HG03159 (cell line): ENCODE measurements at regions not wholly inside any gene's neighbourhood (a gene's known extent, or its start where the extent isn't known, plus 50 kb on each side); places are given as distances from the start of the nearest gene placed in this dataset.

Experiments
- ATAC-seq: cut with Tn5 transposase; IDR thresholded peaks from one replicate; pipeline ENCODE4 v1.9.1; 2021; ENCODE audit warnings: mild to moderate bottlenecking, moderate library complexity; ENCODE audit not compliant: unreplicated experiment

DNA sequence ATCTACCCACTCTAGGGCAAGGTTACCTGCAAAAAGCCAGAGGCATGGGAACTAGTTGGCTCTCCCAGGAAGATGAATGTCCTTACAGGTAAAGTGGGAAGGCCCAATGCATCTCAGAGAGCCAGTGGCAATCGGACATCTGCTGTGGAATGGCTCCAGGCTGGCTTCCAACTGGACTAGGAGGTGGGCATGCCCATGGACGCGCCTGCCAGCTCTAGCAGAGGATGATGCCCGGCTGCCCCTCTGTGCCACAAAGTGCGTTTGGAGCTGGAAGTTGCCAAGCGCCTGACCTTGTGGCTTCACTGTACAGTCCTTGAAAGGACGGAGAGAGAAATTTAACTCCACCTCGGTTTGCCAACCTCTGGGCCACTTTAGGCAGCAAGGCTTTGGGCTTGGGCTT lies 84.4 kb downstream of the NR2F2 start:
- ATAC-seq: no peak

DNA sequence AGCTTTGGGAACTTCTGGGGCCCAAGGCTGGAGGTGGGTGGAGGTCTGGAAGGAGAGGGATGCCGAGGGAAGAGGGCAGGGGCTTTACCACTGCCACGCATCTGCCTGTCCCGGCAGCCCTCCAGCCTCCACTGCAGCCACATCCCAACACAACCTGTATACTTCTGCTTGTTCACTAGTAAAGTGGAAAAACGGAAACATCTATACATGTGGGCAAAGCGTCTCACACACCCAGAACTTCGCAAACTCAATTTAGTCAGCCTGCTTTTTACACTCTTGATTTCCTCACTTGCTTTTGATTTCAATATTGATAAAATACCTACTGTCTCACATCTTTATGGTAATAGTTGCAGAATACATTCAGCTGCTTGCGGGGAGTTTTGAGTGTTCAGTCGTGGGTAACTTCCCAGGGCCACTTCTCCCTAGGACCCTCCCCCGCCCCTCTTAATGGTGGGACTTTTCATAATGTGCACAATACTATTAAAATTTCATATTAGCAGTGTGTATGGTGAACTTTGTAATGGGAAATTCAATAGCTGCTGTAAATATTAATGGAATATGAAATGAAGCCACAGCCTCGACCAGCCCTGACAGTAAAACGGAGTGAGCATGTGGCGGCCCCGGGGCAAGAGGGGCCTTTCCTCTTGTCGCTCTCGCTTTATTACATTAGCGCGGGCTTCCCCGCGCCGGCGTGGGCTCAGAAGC lies 85.2 kb downstream of the NR2F2 start:
- ATAC-seq: no peak

DNA sequence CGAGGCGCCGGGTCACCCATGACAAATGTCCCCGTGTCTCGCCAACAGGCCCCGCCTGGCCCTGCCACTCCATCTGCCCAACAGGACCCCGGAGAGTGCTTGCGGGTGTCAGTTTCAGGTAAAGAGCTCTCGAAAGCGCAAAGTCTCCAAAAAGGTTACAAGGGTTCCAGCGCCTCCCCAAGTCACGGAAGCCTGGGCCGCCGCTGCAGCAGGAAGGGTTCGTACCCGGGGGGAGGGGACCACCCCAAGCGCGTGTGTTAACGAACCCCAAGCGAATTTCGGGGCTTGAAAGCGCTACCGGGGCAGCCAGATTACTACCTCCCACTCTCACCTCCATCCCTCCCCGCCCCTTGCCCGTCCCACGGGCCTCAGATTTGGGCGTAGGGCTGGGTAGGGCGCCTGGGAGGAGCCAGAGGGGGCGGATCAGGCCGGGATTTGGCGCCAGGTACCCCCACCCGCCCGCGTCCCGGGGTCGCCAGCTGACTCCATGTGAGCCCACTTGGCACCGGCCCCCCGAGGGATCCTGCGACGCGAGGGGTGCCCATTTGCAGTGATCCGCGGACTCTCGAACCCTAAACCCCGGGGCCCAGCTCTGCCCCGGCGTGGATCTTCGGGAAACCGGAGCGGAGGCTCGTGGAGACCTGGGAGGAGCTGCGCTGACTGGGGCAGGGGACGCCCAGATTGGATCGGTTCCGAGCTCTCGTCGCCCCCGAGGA lies 85.9 kb downstream of the NR2F2 start:
- no peak for ATAC-seq

DNA sequence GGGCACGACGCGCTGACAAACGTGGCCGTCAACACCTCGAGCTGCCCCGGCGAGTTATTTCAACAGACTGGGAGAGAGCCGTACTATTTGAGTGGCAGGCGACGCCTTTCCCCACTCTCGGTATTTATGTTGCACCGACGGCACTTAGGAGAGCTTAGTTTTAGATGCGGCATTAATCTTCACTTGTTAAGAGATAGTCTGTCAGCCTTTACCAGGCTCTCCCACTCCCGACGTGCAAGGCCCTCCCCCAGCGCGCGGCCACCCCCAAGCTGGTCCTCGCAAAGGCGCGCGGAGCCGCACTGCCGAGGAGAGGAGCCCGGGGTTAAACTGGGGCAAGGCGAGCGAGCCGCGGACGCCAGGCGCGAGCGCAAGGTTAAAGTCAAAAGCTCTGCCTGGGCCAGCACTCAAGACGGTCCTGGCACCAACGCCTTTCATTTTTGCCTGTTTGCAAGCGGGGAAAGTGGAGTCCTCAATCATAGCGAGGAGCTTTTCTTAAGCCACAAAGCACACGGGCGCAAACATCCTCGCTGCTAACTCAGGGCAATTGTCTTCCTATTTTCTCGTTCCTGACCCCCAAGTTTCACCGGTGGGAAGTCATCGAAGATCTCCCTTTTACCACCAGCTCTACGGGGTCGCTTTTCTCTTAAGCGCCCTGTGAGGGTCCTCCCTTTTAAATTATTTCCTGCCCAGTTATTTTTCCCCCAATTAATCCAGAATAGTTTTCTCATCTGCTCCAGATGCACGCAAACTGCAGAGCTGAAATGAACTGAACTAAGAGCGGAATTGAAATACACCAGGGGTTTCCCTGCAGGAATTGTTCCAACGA lies 86.6 kb downstream of the NR2F2 start:
- ATAC-seq: no peak

DNA sequence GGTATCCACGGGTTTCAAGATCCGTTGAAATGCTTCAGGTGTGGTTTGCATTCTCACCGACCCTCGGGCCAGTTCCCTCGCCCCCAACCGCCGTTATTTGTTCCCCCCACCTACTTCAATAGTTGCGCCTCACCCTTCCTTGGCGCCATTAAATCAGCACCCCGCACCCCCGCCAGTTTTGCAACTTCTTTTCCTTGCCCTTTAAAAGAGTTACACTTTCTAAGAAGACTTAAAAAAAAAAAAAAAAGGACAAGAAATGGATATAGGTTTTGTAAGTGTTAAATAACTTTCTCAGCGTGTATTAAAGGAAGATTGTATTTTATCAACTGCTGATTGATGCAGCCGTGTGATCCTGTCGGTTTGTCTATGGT lies 87.2 kb downstream of the NR2F2 start:
- ATAC-seq: no peak

DNA sequence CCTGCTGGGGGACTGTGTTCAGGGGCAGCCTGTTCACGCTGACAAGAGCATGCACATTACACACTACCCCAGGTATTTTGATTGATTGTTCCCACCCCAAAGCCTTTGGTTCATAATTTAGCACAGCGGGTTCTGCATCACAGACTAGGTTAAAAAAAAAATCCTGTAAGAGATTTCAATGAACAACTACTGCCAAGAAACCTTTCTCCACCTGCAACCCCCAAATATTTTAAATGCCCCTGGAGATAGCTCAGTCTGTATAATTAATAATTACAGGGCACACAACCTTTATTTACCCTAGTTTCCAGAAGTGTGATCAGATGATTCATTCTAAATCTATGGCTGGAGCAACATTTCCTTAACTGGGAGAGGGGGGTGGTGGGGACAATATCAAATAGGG lies 87.6 kb downstream of the NR2F2 start:
- ATAC-seq: no peak

DNA sequence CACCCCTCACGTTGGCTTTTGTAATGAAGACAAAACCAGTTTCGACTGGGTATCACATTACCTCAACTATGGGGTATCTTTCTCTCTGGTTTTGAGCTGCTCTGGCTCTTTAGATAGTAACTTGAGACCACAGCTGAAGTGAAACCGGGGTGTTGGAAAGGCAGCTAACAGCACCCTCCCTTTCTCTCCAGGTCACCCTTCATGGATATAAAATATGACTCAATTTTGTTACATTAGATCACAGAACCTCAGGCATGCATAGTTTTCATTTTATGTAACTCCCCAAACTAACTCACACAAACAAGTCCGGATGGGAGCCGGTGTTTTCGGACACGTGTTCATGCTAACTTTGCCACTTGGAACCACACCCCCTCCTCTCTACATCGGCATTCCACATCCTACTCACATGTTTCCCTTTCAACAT lies 90.7 kb downstream of the NR2F2 start:
- ATAC-seq: no peak

DNA sequence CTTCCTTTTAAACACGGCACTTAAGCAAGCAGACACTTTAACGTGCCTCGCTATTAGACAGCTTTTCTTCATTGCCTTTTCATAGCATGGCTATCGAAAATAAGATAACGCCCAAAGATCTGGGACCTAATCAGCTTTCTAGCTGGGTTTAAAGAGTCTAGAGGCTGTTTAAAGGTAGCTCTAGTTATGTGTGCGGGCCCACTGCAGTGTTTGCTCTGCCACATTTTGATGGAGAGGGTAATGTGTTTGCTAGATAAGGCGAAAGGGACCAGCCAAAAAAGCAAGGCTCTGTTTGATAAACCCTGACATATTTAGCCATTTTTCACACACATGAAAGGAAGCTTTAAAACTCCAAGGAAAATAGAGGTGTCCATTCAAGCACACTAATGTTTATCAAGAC lies 91.6 kb downstream of the NR2F2 start:
- ATAC-seq: no peak

DNA sequence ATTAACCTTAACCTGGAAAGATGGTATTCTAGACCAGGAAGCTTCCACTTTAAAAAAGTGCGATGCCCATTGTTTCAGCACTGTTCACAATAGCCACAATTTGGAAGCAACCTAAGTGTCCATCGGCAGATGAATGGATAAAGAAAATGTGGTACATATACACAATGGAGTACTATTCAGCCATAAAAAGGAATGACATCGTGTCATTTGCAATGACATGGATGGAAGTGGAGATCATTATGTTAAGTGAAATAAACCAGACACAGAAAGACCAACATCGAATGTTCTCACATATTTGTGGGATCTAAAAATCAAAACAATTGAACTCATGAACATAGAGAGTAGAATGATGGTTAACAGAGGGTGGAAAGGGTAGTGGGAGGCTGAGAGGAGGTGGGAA lies 94.2 kb downstream of the NR2F2 start:
- no peak for ATAC-seq

DNA sequence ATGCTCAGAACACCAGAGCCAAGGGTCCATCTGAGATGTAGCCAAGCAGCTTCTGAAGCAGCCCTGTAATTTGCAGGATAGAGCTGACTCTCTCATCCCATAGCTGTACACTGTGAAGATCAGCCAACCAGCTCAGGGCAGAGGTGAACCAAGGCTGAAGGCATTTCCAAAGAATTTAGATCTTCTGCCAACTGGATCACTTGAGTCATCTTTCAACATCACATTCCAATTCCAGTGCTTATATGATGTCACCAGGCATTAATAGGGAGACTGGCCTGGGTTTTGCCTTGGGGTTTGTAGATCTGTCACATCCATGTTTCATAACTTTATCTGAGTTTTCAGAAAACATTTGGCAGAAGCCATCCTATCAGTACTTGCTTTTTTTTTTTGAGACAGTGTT lies 98.2 kb downstream of the NR2F2 start:
- no peak for ATAC-seq

DNA sequence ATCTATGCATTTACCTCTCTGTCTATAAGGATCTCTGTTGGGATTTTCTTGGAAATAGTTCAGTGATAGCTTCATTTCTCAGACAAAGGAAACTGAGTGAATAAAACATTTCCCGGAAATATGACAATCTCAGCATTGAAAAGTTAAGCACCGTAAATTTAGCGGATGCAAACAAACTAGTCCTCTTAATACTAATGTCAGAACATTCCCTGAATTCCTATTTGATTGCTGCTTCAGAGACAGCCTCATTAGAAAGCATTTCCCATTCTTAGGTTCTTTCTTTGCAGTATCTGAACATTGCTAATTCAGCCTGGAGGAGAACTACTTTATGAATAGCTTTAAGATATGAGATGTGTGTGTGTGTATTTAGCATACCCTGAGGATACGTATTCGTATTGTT lies 101.3 kb downstream of the NR2F2 start:
- no peak for ATAC-seq

DNA sequence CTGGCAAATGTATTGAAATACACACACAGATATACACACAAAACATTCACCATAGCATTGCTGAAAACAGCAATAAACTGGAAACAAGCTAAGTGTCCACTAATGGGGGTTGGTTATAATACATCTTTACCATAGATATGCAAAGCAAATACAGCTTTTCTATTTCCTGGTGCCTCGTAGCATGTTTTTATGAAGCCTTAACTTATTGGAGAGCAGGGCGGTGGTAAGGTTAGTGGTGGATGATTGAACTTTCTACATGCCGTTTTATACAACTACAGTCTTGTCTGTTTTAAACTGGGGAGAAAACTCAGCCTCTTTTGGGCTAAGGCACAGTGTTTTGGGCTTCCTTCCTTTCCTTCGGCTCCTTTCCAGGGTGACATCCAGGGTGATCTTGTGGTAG lies 104.5 kb downstream of the NR2F2 start:
- no peak for ATAC-seq

DNA sequence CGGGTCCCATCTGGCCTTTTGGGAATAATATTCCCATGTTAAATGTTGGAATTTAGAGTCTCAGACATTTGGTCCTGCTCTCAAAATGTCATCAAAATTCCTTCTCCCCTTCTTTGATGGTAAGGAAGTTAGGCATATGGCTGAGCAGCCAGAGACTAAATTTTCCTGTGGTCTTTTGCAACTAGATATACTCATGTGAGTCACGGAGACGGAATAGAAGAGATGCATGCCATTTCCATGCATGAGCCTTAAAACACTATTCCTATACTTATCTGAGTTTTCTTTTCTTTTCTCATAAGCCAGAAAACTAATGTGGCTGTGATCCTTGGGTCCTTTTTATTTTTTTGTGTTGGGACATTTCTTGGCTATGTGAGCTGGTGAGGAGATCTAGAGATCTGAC lies 105.3 kb downstream of the NR2F2 start:
- ATAC-seq: no peak

DNA sequence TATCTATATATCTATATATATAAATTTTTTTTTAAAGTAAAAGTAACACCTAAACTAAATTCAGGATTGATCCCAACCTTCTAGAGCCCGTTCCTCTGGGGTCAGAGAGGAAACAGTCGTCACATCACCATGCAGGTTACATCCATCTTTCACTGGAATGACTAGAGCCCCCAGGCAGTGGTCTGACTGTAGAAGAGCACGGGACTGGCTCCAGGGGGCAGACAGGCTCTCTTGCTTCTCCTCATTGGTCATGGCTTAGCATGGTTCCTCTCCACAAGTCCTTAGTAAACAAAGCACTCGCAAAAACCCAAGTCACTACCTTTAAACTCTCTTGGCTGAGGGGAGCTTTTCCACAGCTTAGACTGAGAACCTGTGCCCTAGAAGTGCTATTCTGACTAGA lies 110.5 kb downstream of the NR2F2 start:
- ATAC-seq: no peak

DNA sequence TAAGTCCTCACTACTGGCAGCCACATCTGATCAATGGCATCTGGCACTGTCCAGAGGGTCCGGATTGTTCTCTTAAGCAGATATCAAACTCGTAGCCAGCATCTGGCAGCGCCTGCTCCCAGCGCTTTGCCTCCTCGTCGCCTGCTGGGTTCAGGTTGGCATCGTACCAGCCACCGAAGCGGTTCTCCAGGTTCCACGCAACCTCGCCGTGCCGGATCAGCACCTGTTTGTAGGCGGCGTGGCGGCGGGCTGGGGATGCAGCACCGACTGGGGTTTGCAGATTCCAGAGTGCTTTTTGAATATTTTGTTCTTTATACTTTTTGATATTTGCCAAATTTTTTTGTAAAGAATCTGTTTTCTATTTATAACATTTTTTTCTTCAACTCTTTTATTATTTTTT lies 111.6 kb downstream of the NR2F2 start:
- no peak for ATAC-seq

DNA sequence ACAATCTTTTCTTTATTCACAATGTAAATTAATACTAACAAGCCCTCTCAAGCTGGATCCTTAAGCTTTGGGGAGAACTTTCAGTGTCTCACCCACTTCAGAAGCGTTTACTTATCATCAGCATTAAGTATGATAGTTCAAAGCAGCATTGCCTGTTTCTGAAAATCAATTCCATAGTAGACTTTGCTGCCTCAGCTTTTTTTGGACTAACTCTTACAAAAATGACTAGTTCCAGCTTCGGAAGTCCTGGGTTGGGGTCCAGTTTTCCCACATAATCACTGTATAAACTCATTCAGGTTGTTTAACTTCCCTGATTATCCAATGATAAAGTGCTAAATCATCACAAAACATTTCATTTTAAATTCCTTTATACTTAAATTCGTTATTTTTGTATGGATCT lies 114.4 kb downstream of the NR2F2 start:
- ATAC-seq: no peak

DNA sequence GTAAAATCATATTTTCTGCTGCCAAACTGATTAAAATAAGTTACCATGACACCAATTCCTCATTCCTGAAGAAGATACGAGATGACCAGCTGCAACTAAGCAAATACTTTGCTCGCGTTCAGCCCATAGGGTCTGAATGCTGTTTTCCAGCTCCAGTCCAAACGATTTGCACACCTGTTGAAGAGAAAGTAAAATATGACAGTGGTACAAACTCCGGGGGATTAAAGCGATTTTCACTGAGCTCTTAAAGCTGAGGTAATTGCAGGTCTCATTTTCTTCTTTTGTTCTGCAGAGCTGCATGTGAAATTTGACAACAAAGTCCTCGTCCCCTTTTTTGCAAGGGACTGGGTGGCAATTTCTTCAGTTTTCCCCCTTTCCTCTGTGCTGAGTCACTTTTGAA lies 118.4 kb downstream of the NR2F2 start:
- no peak for ATAC-seq

DNA sequence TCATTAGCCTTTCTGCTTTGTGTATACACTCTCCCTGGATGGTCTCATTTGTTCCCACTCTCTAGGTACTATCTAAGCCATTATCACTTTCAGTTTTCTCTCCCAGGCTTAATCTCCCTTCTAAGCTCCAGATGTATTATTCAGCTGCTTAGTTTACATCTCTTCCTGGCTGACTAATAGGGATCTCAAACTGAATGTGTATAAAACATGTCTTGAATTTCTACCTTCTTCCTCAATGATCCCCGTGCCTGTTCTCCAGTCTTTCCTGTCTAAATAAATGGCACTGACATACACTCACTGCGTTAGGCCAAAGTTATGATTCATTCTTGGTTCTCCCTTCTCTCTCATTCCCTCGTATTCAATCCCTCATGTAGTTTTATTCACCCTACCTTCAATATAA lies 127.3 kb downstream of the NR2F2 start:
- no peak for ATAC-seq

DNA sequence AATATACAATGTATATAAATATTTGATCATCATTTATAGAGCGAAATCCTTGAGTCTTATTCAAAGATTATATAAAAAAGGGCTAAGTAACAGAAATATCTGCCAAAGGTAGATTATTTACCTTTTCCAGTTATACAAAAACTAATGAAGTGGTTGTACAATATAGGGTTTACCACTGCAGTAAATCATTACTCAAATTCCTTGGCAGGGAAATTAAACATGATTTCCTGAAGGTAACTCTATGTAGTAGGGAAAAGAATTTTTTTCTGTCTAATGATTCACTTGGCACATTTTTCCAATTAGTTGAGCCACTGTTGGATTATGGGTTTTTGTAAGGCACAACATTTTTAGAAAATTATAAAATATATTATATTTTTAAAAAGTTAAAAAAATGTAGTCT lies 129.6 kb downstream of the NR2F2 start:
- ATAC-seq: no peak

DNA sequence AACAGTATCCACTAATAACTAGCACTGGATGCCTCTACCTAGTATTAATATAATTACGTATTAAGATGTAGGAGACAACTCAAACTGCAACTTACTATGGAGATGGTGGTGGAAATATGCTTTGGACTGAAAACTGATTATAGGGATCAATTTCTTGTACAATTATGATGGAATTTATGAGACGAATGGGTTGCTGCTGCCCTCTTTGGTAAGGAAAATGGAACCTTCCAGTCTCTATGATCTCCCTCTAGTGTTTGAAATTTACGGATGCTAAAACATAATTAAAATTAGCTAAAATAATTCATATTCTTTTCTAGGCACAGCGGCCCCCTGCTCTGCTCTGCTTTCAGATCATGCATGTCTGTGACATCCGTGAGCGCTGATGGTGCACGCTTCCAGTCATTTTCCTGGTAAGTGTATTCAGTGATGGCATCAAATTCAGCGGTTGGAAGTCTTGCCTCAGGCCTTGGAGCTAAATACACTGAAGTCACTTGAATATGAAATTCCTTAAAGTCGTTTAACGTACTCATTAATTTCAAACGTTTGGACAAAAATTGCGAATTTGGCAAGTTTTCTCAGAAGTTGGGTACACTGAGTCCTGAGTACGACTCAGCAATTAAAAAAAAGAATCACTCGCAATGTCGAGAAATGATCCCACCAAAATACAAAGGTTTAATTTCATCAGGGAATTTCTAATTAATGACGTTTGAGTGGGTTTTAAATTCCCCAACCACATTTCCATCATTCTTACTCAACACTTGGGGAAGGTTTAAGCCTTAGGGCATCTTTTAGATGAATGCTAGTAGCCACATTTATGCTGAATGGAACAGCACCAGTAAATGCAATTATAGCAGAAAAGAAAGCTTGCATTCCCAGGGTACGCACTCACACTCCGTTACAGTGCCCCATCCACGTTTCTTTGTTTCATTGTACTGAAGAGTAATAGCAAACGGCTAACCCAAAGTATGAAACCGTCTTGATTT lies 132.6 kb downstream of the NR2F2 start:
- ATAC-seq: no peak
